Endothelial cell of umbilical vein (primary cell): ENCODE measurements at regions not wholly inside any gene's neighbourhood (a gene's known extent, or its start where the extent isn't known, plus 50 kb on each side); places are given as distances from the start of the nearest gene placed in this dataset.

ENCODE experiments used
- EZH2 ChIP-seq: IDR thresholded peaks from 2 replicates; pipeline ENCODE4 v1.6.1; 2012; ENCODE audit warnings: borderline replicate concordance, low read depth, mild to moderate bottlenecking, moderate library complexity, low read length, inconsistent platforms; ENCODE audit not compliant: severe bottlenecking
- FOS ChIP-seq: IDR thresholded peaks from 2 replicates; pipeline ENCODE4 v1.6.1; 2011; ENCODE audit warnings: mild to moderate bottlenecking, low read length, moderate library complexity, borderline replicate concordance; ENCODE audit not compliant: insufficient read depth
- JUN ChIP-seq: IDR thresholded peaks from 2 replicates; pipeline ENCODE4 v1.6.1; 2011; ENCODE audit warnings: borderline replicate concordance, low read depth; ENCODE audit not compliant: insufficient read length, insufficient read depth
- POLR2A ChIP-seq: IDR thresholded peaks from 2 replicates; pipeline ENCODE4 v1.6.1; 2012; ENCODE audit warnings: low read depth, mild to moderate bottlenecking, control low read depth, low read length
- POLR2AphosphoS5 ChIP-seq: IDR thresholded peaks from 2 replicates; pipeline ENCODE4 v1.6.1; 2012; ENCODE audit warnings: low read depth, mild to moderate bottlenecking, control low read depth, low read length, moderate library complexity; ENCODE audit not compliant: insufficient read depth
- TF ChIP-seq, protein P1 (sequence below), 2 donors: IDR thresholded peaks; 1 replicate in 1 of 2; 2 replicates in 1 of 2; pipeline ENCODE4 v1.5.1; 2011; ENCODE audit warnings: low read length in 2 of 2, mild to moderate bottlenecking in 2 of 2, moderate library complexity in 2 of 2, control low read depth in 1 of 2, inconsistent platforms in 1 of 2, low read depth in 1 of 2; ENCODE audit not compliant: insufficient read depth in 1 of 2; ENCODE audit errors: extremely low read depth in 1 of 2
- TF ChIP-seq, protein P2 (sequence below): IDR thresholded peaks from 2 replicates; pipeline ENCODE4 v1.6.1; 2011; ENCODE audit not compliant: insufficient read depth, insufficient read length

DNA sequence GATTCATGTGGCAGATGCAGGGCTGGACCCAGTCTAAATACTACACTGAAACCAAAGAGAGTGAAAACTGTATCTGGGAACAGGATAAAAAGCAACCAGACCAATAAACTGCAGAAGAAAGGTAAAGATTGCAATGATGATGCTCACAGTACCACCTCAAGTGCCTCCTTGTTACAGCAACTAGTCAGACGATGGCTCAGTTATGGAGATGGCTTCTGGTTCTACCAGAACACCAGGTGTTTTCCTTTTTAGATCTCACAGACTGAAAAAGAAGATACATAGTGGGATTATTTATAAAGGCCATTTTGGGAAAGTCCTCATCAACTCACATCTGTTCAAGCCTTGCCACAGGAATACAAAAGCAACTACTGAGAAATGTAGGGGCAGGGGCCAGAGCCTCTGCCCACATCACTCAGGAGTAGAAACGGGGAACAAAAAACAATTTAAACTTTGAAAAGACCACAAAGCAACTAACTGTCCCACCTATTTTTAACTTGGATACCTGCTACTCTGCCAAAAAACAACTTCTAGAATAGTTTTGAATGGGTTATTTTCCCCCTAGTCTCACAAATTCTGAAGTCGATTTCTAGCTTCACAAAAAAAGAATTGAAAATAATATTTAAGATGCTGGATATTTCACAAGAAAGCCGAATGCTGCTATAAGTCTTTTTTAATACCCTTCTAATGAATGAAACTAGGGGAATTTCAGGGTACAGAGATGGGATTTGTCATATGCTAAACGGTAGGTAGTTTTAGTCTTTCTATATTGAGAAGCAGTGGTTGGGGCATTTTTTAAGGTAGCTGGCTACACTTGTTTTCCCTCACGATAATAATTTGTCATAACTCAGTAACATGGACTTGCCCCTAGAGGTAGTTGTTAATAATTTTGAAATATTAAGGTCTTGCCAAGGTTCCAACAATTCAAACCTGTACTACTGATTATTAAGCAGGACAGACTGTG, 197.2 kb upstream of the TMPO start:
- TF ChIP-seq, protein P1, sequence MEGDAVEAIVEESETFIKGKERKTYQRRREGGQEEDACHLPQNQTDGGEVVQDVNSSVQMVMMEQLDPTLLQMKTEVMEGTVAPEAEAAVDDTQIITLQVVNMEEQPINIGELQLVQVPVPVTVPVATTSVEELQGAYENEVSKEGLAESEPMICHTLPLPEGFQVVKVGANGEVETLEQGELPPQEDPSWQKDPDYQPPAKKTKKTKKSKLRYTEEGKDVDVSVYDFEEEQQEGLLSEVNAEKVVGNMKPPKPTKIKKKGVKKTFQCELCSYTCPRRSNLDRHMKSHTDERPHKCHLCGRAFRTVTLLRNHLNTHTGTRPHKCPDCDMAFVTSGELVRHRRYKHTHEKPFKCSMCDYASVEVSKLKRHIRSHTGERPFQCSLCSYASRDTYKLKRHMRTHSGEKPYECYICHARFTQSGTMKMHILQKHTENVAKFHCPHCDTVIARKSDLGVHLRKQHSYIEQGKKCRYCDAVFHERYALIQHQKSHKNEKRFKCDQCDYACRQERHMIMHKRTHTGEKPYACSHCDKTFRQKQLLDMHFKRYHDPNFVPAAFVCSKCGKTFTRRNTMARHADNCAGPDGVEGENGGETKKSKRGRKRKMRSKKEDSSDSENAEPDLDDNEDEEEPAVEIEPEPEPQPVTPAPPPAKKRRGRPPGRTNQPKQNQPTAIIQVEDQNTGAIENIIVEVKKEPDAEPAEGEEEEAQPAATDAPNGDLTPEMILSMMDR (IDR thresholded peaks at IDR 0.05; ENCODE audit: extremely low read depth in 1 of 2, insufficient read depth in 1 of 2, low read depth in 1 of 2, low read length in 2 of 2): no peak
- no peak for TF ChIP-seq POLR2A
- TF ChIP-seq FOS: no peak
- TF ChIP-seq EZH2: no peak
- TF ChIP-seq POLR2AphosphoS5: no peak
- TF ChIP-seq, protein P2, sequence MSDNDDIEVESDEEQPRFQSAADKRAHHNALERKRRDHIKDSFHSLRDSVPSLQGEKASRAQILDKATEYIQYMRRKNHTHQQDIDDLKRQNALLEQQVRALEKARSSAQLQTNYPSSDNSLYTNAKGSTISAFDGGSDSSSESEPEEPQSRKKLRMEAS: no peak
- no peak for TF ChIP-seq JUN
